Left ventricle myocardium inferior (tissue), 1 donor: ENCODE measurements at regions not wholly inside any gene's neighbourhood (a gene's known extent, or its start where the extent isn't known, plus 50 kb on each side); places are given as distances from the start of the nearest gene placed in this dataset.
"Not testable (repeated sequence)": the region's sequence is repeated elsewhere in the genome, so short reads cannot be mapped to it uniquely, and the experiment has no call there.

ENCODE experiments used
- DNase-seq: peaks from one replicate; pipeline ENCODE4 v3.0.0-alpha.2; 2020
- H3K27ac ChIP-seq: fragments of 200-600 bp; replicated peaks from 2 replicates; pipeline ENCODE4 v1.8.0; 2021
- H3K27me3 ChIP-seq: fragments of 200-600 bp; 2 replicates; pipeline ENCODE4 v1.8.0; 2021; ENCODE audit warnings: low read depth
- H3K36me3 ChIP-seq: fragments of 200-600 bp; 2 replicates; pipeline ENCODE4 v1.8.0; 2021
- H3K4me1 ChIP-seq: fragments of 200-600 bp; 2 replicates; pipeline ENCODE4 v1.8.0; 2021
- H3K4me3 ChIP-seq: fragments of 200-600 bp; 2 replicates; pipeline ENCODE4 v1.8.0; 2021; ENCODE audit warnings: mild to moderate bottlenecking, moderate library complexity
- H3K9me3 ChIP-seq: fragments of 200-600 bp; replicated peaks from 2 replicates; pipeline ENCODE4 v1.8.0; 2021
- CTCF ChIP-seq: fragments of 200-600 bp; IDR thresholded peaks from 2 replicates; pipeline ENCODE4 v1.8.0; 2021; ENCODE audit warnings: antibody characterized with exemption, mild to moderate bottlenecking, borderline replicate concordance
- intact Hi-C: fragments of 100-400 bp; cut with micrococcal nuclease; formaldehyde crosslinking; loops from one replicate; pipeline ENCODE4 v1.11.0; 2022
- donor health status: DM: no; HTN: yes; CAD: no; lungs with severe emphysema.

- intact Hi-C loops = no loop called here
- TF ChIP-seq CTCF = no peak
- no peak for DNase-seq
- Histone ChIP-seq H3K4me1 (peaks cover 11% of the 10 kb centered on the region), H3K27ac (no peak overlapping the region), H3K36me3 (no peaks in the 10 kb centered on the region), H3K27me3 (no peaks in the 10 kb centered on the region), H3K9me3 (no peaks in the 10 kb centered on the region), H3K4me3 (no peak overlapping the region)
These were observed 401.5 kb downstream of the RPS6KC1 start for GRCh38 chr1:213452501-213452900.

- Histone ChIP-seq H3K4me3 (no peak overlapping the region), H3K27ac (no peak overlapping the region), H3K36me3 (no peaks in the 10 kb centered on the region), H3K9me3 (peaks cover 4% of the 10 kb centered on the region), H3K27me3 (no peaks in the 10 kb centered on the region), H3K4me1 (peaks cover 13% of the 10 kb centered on the region)
- peak; percentile 34 for DNase-seq
- intact Hi-C loops = no loop called here
- TF ChIP-seq CTCF = no peak
These were observed 406.1 kb downstream of the RPS6KC1 start for GRCh38 chr1:213457186-213457585.

GRCh38 chr1:213457733-213458132, 406.7 kb downstream of the RPS6KC1 start:
- no peak for TF ChIP-seq CTCF
- intact Hi-C loops = no loop called here
- Histone ChIP-seq H3K27ac (no peak overlapping the region), H3K4me1 (peaks cover 13% of the 10 kb centered on the region), H3K27me3 (no peaks in the 10 kb centered on the region), H3K36me3 (no peaks in the 10 kb centered on the region), H3K9me3 (peaks cover 7% of the 10 kb centered on the region), H3K4me3 (no peak overlapping the region)
- DNase-seq = no peak

- H3K27ac ChIP-seq, DNase-seq, H3K4me1 ChIP-seq, H3K9me3 ChIP-seq, H3K27me3 ChIP-seq, H3K4me3 ChIP-seq, intact Hi-C loops, H3K36me3 ChIP-seq: not testable (repeated sequence)
These were observed 411.3 kb downstream of the RPS6KC1 start for GRCh38 chr1:213462374-213462773.

- Histone ChIP-seq H3K27me3 (no peaks in the 10 kb centered on the region), H3K27ac (no peak overlapping the region), H3K36me3 (no peaks in the 10 kb centered on the region), H3K4me1 (no peaks in the 10 kb centered on the region), H3K9me3 (peaks cover 3% of the 10 kb centered on the region), H3K4me3 (no peak overlapping the region)
- no peak for TF ChIP-seq CTCF
- no peak for DNase-seq
- intact Hi-C loops = no loop called here
These were observed 413.9 kb downstream of the RPS6KC1 start for GRCh38 chr1:213464786-213465460.

- Histone ChIP-seq H3K27me3 (no peaks in the 10 kb centered on the region), H3K4me3 (no peak overlapping the region), H3K27ac (no peak overlapping the region), H3K9me3 (peaks cover 3% of the 10 kb centered on the region), H3K36me3 (no peaks in the 10 kb centered on the region), H3K4me1 (no peaks in the 10 kb centered on the region)
- intact Hi-C loops = no loop called here
- no peak for TF ChIP-seq CTCF
- no peak for DNase-seq
These were observed 415.5 kb downstream of the RPS6KC1 start for GRCh38 chr1:213466541-213466940.
